VCaP (cell line): ENCODE measurements at regions not wholly inside any gene's neighbourhood (a gene's known extent, or its start where the extent isn't known, plus 50 kb on each side); places are given as distances from the start of the nearest gene placed in this dataset.
"Not testable (repeated sequence)": the region's sequence is repeated elsewhere in the genome, so short reads cannot be mapped to it uniquely, and the experiment has no call there.

ENCODE experiments used
- H3K27ac ChIP-seq: fragments of 450-650 bp; 2 replicates; pipeline ENCODE4 v1.5.1; 2017
- TF ChIP-seq, protein P1 (sequence below): fragments of 450-650 bp; conservative IDR thresholded peaks from 2 replicates; pipeline ENCODE4 v1.5.1; 2017; ENCODE audit warnings: mild to moderate bottlenecking, moderate library complexity

DNA sequence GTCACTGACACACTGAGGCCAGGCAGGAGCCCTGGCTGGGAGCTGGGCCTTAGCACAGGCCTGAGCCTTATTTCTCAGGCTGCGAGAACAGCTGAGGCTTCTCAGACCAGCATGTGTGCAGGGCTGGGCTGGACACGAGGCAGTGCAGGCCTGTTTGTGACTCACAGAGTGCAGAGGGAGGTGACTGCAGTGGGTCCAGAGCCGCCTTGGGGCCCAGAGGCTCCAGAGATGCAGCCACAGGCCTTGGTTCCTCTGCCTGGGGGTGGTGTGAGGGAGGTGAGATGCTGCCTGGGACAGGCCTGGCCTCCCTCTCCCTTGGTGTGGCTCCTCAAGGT, 61.2 kb upstream of the ETV3 start:
- H3K27ac ChIP-seq, result peak overlapping the region; percentile 79
- TF ChIP-seq, protein P1, sequence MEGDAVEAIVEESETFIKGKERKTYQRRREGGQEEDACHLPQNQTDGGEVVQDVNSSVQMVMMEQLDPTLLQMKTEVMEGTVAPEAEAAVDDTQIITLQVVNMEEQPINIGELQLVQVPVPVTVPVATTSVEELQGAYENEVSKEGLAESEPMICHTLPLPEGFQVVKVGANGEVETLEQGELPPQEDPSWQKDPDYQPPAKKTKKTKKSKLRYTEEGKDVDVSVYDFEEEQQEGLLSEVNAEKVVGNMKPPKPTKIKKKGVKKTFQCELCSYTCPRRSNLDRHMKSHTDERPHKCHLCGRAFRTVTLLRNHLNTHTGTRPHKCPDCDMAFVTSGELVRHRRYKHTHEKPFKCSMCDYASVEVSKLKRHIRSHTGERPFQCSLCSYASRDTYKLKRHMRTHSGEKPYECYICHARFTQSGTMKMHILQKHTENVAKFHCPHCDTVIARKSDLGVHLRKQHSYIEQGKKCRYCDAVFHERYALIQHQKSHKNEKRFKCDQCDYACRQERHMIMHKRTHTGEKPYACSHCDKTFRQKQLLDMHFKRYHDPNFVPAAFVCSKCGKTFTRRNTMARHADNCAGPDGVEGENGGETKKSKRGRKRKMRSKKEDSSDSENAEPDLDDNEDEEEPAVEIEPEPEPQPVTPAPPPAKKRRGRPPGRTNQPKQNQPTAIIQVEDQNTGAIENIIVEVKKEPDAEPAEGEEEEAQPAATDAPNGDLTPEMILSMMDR, result no peak

DNA sequence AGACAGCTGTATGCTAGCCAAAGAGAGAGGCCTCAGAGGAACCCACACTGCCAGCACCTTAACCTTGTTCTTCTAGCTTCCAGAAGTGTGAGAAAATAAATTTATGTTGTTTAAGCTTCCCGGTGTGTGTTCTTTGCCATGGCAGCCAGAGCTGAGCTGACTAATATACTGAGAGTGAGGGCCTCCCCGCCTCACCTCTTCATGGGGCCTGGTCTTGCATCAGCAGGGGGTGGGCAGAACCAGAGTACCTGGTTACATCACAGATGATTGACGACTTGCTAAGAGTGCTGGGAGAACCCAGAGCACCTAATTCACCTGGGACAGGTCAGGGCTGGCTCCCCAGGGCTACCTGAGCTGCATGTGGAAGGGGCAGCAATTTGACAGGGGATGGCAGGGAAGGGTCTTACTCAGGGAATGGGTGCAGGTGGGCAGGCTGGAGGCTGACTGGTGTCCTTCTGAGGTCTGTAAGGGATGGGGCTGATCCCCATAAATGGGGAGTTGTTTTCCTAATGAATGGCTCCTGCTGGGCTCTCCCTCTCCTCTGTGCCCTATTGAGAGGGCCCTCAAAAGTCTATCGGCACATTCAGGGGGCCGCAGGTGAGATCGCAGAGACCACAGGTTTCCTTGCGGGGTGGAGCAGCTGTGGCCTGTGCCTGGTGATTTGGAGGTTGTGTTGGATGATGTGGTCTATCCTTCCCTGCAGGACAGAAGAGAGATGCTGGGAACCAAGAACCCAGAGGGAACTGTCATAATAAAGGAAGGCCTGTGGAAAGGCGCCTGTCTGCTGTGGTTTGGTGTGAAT, 60.6 kb upstream of the ETV3 start:
- TF ChIP-seq, protein P1, result no peak
- H3K27ac ChIP-seq, result peak overlapping the region; percentile 79

DNA sequence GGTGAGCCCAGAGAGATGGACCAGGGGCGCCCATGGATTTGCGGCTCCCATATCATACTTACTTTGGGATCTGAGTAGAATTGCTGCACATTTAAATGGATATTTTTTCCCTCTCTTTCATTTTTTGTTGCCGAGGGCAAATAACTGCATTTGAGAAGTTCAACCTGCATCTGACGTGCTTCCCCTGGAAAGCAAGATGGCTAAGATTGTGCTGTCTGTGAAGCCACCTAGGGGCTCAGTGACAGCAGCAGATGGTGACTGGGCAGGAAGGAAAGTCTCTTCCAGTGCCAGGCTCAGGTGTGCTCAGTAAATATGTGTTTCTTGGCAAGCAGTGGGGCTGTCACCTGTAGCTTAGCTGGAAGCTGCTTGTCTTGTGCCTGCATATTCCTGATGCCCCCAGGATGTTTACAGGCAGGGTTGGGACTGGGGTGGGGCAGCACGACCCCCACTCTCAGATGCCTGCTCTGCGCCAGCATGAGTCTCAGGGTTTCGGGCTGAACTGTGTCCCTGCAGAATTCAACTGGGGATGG, 59.8 kb upstream of the ETV3 start:
- TF ChIP-seq, protein P1, result no peak
- H3K27ac ChIP-seq, result peak overlapping the region; percentile 79

DNA sequence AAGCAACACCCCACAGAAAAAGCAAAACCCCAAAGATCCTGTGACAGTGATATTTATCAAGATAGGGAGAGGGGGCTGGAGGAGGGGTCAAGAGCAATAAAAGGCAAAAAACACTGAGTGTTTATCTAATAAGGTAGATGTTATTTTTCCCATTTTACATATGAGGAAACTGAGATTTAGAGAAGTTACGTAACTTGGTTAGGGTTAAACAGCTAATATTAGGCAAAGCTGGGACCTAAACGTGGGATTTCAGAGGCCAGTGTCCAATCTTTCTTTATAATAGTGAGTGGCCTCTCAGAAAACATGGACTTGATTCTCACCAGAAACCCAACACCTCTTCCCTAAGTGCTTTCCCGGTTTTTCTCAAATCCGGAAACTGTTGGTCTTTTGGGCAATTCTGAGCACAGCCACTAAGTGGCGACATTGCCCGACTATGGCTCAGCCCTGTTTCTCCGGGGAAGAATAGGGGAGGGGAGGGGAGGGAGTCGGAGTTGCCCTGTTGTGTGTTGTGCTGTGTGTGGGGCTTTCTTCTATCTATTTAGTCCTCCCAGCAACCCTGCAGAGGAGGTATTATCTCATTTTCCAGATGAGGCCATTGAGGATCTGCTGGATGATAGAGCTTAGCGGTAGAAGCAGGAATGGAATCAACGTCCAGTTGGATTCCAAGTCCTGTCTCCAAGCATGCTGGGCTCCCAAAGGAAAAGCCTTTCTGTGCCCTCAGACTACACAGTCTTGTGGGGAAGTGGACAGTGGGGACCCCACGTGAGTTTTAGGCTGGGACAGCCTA, 58.7 kb upstream of the ETV3 start:
- TF ChIP-seq, protein P1, result peak; percentile 72
- H3K27ac ChIP-seq, result not testable (repeated sequence)

DNA sequence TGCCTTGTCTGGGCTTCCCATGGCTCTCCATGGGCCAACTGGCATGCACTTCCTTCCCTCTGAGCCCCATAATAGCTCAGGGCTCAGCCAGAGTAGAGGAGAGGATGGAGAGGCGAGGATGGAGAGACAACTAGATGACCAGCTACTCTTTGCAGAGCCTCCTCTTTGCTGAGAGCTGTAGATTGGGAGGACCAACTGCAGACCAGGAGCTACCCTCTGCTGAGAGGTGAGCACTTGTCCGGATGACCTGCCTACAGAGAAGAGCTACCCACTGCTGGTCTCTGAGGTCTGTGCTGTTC, 58.0 kb upstream of the ETV3 start:
- no peak overlapping the region for H3K27ac ChIP-seq
- TF ChIP-seq, protein P1, result no peak

DNA sequence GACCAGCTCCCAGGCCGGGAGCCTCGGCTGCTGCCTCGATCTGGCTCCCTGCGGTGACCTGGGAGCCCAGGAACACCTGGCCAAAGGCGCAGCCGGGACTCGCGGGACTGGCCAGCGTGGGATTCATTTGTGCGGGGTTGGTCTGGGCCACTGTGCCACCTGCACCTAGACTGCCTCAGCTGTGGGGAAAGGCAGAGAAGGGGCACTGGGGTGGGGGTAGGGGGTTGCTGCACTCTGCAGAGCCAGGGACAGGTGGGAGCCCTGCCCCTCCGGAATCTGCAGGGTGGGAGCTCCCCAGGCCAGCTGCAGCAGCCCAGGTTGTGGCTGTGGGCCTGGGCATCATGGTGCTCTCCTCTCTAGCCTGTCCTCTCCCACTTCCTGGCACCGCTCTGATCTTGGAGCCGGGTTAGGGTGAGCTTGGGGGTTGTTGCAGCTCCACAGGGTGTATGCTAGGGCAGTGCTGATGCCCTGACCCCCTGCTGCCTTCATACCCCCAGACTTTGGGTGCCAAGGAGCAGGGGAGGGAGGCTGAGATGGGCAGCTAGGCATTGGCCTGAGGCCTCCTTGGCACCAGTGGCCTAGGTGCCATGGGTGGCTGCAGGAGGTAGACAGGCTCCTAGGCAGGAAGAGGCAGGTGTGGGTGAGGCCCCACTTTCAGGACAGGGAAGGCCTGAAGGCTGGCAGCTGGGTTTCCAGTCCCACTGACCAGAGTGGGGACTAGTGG, 57.5 kb upstream of the ETV3 start:
- H3K27ac ChIP-seq, result no peak overlapping the region
- TF ChIP-seq, protein P1, result no peak
